AG04449 (cell line): ENCODE measurements at regions not wholly inside any gene's neighbourhood (a gene's known extent, or its start where the extent isn't known, plus 50 kb on each side); places are given as distances from the start of the nearest gene placed in this dataset.

Source experiments
- CTCF ChIA-PET: fragments of 350-600 bp; formaldehyde crosslinking; extraction: SDS; loops from one replicate; lab custom pipeline; 2021; ENCODE audit warnings: antibody characterized with exemption; lab: Yijun Ruan, JAX
- POLR2A ChIA-PET: fragments of 400-600, 350-600 bp; formaldehyde crosslinking; extraction: SDS; loops from one replicate; lab custom pipeline; 2020; ENCODE audit warnings: antibody characterized with exemption, inconsistent platforms; lab: Yijun Ruan, JAX
- DNase-seq: peaks from one replicate; pipeline ENCODE4 v3.0.0-alpha.2; 2010; ENCODE audit warnings: low read depth, low spot score
- H3K4me3 ChIP-seq: 2 replicates; pipeline ENCODE4 v1.5.1; 2011; ENCODE audit warnings: low read depth, mild to moderate bottlenecking, control low read depth, low read length
- TF ChIP-seq, protein P1 (sequence below): IDR thresholded peaks from one replicate; pipeline ENCODE4 v1.5.1; 2011; ENCODE audit warnings: mild to moderate bottlenecking, moderate library complexity, low read length, control low read depth, inconsistent platforms; ENCODE audit not compliant: insufficient read depth; ENCODE audit errors: missing control alignments

DNA sequence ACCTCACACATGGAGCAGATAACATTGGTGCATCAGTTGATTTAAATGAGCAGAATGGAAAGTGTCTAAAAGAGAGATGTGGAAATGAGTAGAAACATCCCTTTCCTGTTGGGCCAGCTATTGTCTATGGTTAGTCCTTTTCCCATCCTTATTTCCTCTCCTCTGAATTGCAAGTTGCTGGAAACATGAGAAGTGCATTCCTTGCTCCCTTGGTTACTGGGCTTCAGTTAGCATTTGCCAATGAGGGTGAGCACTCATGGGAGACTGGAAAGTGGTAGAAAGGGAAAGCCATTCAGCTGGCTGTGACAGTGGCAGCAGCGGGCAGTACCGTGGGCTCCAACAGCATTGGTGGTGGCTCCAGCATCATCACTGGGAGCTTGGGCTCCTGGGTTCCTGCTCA, 96.0 kb upstream of the IGFBP7 start:
- POLR2A ChIA-PET, result no interaction called here
- CTCF ChIA-PET, result interaction anchor here (1.2 to 1.9 kb wide), 3 partner anchors 9 to 42 kb away, joined by 4 read pairs; no protein-coding TSS in a partner anchor
- H3K4me3 ChIP-seq, result no peak overlapping the region
- TF ChIP-seq, protein P1, sequence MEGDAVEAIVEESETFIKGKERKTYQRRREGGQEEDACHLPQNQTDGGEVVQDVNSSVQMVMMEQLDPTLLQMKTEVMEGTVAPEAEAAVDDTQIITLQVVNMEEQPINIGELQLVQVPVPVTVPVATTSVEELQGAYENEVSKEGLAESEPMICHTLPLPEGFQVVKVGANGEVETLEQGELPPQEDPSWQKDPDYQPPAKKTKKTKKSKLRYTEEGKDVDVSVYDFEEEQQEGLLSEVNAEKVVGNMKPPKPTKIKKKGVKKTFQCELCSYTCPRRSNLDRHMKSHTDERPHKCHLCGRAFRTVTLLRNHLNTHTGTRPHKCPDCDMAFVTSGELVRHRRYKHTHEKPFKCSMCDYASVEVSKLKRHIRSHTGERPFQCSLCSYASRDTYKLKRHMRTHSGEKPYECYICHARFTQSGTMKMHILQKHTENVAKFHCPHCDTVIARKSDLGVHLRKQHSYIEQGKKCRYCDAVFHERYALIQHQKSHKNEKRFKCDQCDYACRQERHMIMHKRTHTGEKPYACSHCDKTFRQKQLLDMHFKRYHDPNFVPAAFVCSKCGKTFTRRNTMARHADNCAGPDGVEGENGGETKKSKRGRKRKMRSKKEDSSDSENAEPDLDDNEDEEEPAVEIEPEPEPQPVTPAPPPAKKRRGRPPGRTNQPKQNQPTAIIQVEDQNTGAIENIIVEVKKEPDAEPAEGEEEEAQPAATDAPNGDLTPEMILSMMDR, result no peak
- DNase-seq, result no peak

DNA sequence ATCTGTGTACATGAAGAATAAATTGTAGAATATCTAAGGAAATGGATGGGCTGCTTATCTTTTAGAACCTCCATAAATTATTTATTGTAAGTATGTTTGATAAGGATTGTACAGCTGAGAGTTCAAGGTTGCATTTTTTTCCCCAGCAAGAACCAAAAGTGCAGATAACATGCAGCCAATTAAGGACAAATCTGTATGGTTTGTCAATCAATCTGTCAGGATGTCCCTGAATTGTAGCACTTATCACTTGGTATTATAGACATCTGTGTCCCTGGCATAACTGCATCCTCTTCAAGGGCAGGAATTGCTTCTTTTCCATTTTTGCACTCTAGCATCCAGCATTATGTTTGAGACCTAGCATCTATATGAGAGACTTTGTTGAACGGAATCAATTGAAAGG, 95.4 kb upstream of the IGFBP7 start:
- no peak for DNase-seq
- no peak overlapping the region for H3K4me3 ChIP-seq
- POLR2A ChIA-PET, result no interaction called here
- CTCF ChIA-PET, result interaction anchor here (1.6 to 1.9 kb wide), 2 partner anchors 13 to 41 kb away, joined by 4 read pairs; no protein-coding TSS in a partner anchor
- TF ChIP-seq, protein P1, result no peak

DNA sequence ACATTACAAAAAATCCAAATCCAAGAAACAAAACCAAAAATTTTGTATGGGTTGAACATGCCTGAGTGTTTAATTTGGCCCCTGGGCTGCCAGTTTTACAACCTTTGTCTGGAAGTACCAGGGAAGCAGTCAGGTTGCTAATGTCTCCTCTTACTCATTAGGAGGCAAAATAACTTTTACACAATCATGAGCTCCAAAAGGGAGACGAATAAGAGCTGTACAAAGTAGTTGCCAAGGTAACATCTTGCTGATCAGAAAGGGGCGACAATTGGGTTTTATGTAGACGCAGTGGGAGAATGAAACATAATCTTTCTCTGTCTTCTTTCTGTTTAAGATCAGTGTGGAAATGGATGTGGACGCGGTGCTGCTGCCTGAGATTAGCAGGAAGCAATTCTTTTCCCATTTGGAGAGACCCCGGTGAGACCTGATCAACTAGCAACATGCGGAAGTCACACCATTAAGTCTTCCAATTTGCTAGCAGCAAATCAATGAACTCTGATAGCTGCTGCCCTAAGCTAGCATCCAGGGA, 90.7 kb upstream of the IGFBP7 start:
- ChIA-PET CTCF (interaction anchor here (1.0 to 3.5 kb wide), 3 partner anchors 10 to 37 kb away, joined by 3 to 17 read pairs (median 7); no protein-coding TSS in a partner anchor), POLR2A (no interaction called here)
- DNase-seq, result no peak
- TF ChIP-seq, protein P1, result no peak
- H3K4me3 ChIP-seq, result no peak overlapping the region

DNA sequence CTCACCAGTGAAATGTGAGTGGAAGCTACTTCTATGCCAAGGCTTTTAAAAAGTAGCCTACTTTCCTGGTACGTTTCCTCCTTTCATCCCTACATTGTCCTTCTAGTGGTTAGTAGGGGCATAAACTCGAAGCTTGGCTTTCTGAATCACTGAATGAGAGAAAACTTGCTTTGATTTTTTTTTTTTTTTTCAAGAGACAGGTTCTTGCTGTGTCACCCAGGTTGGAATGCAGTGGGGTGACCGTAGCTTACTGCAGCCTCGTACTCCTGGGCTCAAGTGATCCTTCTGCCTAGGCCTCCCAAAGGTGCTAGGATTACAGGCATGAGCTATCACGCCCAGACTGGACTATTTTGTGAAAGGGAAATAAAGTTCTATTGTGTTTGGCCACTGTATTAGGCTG, 89.1 kb upstream of the IGFBP7 start:
- TF ChIP-seq, protein P1, result no peak
- no peak overlapping the region for H3K4me3 ChIP-seq
- DNase-seq, result no peak
- CTCF ChIA-PET, result interaction anchor here (2.5 to 3.5 kb wide), 2 partner anchors 9 to 35 kb away, joined by 12 to 17 read pairs; no protein-coding TSS in a partner anchor
- POLR2A ChIA-PET, result no interaction called here

DNA sequence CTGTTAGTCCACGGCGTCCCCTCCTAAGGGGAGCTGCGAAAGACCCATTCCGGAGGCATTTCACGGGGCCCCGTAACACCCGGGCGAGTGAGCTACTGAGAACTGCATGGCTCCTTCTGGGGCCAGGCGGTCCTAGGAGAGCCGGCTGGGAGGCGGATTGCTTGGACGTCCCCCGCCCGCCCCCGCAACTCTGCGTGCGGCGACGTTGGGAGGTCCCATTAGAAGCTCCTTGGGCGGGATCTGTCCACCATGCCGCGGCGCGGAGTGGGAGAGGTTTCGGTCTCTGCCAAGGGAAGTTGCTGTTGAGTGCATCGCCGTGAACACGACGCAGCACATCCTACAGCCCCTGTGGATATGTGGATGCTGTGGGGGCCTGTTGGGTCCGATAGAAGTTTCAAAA, 85.4 kb upstream of the IGFBP7 start:
- TF ChIP-seq, protein P1, result no peak
- CTCF ChIA-PET, result interaction anchor here (8.7 kb wide), 1 partner anchor 30 kb away, joined by 66 read pairs; no protein-coding TSS in a partner anchor
- DNase-seq, result no peak
- POLR2A ChIA-PET, result no interaction called here
- no peak overlapping the region for H3K4me3 ChIP-seq

DNA sequence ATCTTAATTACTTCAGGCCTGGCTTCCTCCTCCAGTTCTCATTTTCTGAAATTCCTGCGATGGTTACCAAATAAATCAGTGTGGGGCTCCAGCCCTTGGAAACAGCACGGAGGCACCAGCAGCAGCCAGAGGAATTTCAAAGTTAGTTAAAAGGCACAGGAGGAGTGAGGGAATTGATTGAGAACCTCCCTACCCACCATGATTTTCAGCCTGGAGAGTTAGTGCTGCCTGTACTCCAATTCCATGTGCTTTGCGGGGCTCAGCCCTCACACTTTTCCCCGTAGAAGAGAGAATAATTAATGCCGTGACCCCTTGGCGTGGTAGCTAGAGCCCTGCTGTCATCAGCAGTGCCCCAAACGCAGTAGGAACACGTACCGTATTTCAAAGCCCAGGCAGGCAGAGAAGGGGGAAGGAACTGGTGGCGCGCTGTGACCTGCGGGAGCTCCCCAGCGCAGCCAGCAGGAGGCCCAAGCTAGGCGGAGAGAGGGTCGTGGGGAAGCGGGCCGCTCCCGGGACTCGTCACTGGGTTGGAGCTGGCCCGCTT, 84.0 kb upstream of the IGFBP7 start:
- no peak for DNase-seq
- POLR2A ChIA-PET, result no interaction called here
- no peak overlapping the region for H3K4me3 ChIP-seq
- CTCF ChIA-PET, result interaction anchor here (1.0 to 8.7 kb wide), 2 partner anchors 13 to 28 kb away, joined by 3 to 66 read pairs; no protein-coding TSS in a partner anchor
- TF ChIP-seq, protein P1, result peak; percentile 16
